Body of pancreas (tissue), 4 donors: ENCODE measurements at regions not wholly inside any gene's neighbourhood (a gene's known extent, or its start where the extent isn't known, plus 50 kb on each side); places are given as distances from the start of the nearest gene placed in this dataset.
"Not testable (repeated sequence)": the region's sequence is repeated elsewhere in the genome, so short reads cannot be mapped to it uniquely, and the experiment has no call there.

ENCODE experiments used
- CTCF ChIP-seq, 7 experiments: fragments of 450-650 bp in 4 of 7; fragments of 200-600 bp in 3 of 7; sonication (generic) in 3 of 7; IDR thresholded peaks; one replicate each; pipeline ENCODE4 v1.5.1; 2016 to 2019; ENCODE audit warnings: antibody characterized with exemption in 7 of 7
- POLR2A ChIP-seq, 3 donors: fragments of 450-650 bp; IDR thresholded peaks; one replicate each; pipeline ENCODE4 v1.6.1; 2016; ENCODE audit warnings: antibody characterized with exemption in 3 of 3, mild to moderate bottlenecking in 2 of 3

GRCh38 chr11:49373385-49373784, 165.0 kb upstream of the FOLH1 start:
- not testable (repeated sequence) for TF ChIP-seq CTCF, POLR2A (IDR thresholded peaks at IDR 0.05)
